GM12878 (cell line): ENCODE measurements at regions not wholly inside any gene's neighbourhood (a gene's known extent, or its start where the extent isn't known, plus 50 kb on each side); places are given as distances from the start of the nearest gene placed in this dataset.

Experiments used
- BRCA1 ChIP-seq: IDR thresholded peaks from 2 replicates; pipeline ENCODE4 v1.6.1; 2011; ENCODE audit warnings: low read depth, low read length, improper control_type of control experiment
- HDGF ChIP-seq: fragments of 450-650 bp; IDR thresholded peaks from 2 replicates; pipeline ENCODE4 v1.6.1; 2016; ENCODE audit warnings: antibody characterized with exemption
- SIN3A ChIP-seq: IDR thresholded peaks from 2 replicates; pipeline ENCODE4 v1.6.1; 2012; ENCODE audit warnings: low read depth, low read length, improper control_type of control experiment
- TCF12 ChIP-seq: IDR thresholded peaks from 2 replicates; pipeline ENCODE4 v1.6.1; 2011; ENCODE audit warnings: low read depth, mild to moderate bottlenecking, low read length
- YBX1 ChIP-seq: fragments of 450-650 bp; IDR thresholded peaks from 2 replicates; pipeline ENCODE4 v1.6.1; 2016; ENCODE audit warnings: antibody characterized with exemption
- ZNF592 ChIP-seq: fragments of 450-650 bp; IDR thresholded peaks from 2 replicates; pipeline ENCODE4 v1.6.1; 2017; ENCODE audit warnings: mild to moderate bottlenecking, moderate library complexity
- TF ChIP-seq, protein P1 (sequence below): fragments of 450-650 bp; IDR thresholded peaks from 2 replicates; pipeline ENCODE4 v1.6.1; 2018; ENCODE audit warnings: borderline replicate concordance, mild to moderate bottlenecking; ENCODE audit not compliant: partially characterized antibody
- TF ChIP-seq, protein P2 (sequence below): fragments of 450-650 bp; IDR thresholded peaks from 2 replicates; pipeline ENCODE4 v1.6.1; 2017; ENCODE audit warnings: mild to moderate bottlenecking, moderate library complexity

DNA sequence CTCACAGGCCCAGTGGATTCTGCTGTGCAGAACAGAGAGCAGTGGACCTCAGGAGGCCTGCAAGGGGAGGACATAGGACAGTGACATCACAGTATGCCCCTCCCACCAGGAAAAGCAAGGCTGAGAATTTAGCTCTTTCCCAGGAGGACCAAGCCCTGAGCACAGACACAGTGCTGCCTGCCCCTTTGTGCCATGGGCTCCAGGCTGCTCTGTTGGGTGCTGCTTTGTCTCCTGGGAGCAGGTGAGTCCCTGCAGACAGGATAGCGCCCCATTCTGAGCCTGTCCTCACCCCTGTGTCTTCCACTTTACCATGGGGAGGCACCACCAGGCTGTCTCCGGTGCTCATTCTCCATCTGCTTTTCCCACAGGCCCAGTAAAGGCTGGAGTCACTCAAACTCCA lies 63.0 kb upstream of the PRSS58 start (continued):
- TF ChIP-seq, protein P1, sequence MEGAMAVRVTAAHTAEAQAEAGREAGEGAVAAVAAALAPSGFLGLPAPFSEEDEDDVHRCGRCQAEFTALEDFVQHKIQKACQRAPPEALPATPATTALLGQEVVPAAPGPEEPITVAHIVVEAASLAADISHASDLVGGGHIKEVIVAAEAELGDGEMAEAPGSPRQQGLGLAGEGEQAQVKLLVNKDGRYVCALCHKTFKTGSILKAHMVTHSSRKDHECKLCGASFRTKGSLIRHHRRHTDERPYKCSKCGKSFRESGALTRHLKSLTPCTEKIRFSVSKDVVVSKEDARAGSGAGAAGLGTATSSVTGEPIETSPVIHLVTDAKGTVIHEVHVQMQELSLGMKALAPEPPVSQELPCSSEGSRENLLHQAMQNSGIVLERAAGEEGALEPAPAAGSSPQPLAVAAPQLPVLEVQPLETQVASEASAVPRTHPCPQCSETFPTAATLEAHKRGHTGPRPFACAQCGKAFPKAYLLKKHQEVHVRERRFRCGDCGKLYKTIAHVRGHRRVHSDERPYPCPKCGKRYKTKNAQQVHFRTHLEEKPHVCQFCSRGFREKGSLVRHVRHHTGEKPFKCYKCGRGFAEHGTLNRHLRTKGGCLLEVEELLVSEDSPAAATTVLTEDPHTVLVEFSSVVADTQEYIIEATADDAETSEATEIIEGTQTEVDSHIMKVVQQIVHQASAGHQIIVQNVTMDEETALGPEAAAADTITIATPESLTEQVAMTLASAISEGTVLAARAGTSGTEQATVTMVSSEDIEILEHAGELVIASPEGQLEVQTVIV: no peak
- TF ChIP-seq HDGF (no peak), SIN3A (no peak), TCF12 (no peak), BRCA1 (no peak), ZNF592 (no peak), YBX1 (no peak)
- TF ChIP-seq, protein P2, sequence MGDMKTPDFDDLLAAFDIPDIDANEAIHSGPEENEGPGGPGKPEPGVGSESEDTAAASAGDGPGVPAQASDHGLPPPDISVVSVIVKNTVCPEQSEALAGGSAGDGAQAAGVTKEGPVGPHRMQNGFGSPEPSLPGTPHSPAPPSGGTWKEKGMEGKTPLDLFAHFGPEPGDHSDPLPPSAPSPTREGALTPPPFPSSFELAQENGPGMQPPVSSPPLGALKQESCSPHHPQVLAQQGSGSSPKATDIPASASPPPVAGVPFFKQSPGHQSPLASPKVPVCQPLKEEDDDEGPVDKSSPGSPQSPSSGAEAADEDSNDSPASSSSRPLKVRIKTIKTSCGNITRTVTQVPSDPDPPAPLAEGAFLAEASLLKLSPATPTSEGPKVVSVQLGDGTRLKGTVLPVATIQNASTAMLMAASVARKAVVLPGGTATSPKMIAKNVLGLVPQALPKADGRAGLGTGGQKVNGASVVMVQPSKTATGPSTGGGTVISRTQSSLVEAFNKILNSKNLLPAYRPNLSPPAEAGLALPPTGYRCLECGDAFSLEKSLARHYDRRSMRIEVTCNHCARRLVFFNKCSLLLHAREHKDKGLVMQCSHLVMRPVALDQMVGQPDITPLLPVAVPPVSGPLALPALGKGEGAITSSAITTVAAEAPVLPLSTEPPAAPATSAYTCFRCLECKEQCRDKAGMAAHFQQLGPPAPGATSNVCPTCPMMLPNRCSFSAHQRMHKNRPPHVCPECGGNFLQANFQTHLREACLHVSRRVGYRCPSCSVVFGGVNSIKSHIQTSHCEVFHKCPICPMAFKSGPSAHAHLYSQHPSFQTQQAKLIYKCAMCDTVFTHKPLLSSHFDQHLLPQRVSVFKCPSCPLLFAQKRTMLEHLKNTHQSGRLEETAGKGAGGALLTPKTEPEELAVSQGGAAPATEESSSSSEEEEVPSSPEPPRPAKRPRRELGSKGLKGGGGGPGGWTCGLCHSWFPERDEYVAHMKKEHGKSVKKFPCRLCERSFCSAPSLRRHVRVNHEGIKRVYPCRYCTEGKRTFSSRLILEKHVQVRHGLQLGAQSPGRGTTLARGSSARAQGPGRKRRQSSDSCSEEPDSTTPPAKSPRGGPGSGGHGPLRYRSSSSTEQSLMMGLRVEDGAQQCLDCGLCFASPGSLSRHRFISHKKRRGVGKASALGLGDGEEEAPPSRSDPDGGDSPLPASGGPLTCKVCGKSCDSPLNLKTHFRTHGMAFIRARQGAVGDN: no peak
